ENCODE measurements at regions not wholly inside any gene's neighbourhood (a gene's known extent, or its start where the extent isn't known, plus 50 kb on each side); places are given as distances from the start of the nearest gene placed in this dataset.

DNA sequence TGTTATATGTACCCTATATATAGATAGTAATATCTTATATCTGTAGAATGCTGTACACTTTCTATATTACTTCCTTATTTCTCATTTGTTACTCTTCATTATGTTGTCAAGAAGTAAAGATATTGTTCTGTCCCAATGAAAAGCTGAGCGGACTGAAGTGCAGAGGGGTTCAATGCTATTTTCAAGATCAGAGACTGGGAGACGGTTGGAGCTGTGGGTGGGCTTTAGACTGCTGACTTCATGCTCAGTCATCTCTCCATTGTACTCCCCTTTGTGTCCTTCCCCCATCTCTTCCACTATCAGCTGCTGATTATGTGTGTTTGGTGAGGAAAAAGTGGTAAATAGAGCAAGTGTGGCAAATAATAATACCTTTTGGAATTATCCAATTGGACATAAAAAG lies 532.3 kb upstream of the ZNF608 start:
- DNase-seq (ENCODE audit: low spot score) = no peak

DNA sequence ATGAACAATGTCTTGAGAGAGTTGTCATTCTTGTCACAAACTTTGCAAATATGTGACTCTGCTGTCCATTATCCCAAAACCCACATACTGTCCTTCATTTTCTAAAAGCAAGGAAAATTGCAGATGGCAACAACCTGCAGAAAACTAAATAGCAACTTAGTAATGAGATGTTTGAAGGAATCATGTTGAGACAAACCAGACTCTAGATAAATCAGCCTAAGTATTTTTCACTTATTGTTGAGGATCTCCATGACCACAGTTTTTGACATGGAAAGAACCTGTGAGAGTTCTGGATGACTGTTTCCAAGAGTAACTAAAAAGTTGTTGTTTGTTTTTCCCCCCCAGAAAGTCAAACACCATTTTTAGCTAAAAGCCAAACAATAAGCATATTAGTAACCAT lies 535.2 kb upstream of the ZNF608 start:
- DNase-seq (ENCODE audit: low spot score) = peak; percentile 58

DNA sequence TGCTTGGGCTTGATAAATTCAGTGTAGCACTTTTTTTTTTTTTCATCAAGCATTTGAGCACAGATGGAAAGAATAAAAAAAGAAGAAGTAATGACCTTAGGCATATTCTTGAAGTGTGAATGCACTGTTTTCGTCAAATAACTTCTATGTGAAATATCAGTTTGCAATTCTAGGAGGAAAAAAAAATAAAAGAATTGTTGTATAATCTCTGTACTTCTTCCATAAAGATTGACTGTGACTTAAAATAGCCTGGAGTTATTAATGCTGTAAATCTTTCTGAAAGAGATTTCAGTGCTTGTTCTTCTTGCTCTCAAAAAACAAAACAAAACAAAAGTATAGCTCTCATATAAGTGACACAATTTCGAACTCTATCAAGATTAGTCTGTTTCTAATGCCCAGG lies 536.9 kb upstream of the ZNF608 start:
- DNase-seq (ENCODE audit: low spot score) = peak; percentile 27

DNA sequence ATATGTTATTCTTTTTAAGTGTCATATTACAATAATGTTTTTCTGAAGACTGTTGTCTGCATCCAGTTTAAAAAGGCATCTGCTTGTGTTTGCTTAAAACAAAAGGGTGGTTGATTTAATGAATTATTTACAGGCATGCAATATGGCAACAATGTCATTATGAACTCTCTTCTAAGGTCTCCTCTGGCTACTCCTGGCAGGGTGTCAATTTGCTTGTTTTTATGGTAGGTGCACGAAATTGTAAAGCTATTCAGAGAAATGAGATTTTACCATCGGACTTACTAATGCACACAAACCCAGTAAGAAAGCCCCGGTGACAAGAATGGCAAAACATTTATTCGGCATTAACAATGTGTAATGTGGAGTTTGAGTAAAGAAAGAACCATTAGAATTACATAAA lies 539.8 kb upstream of the ZNF608 start:
- no peak for DNase-seq (ENCODE audit: low spot score)

DNA sequence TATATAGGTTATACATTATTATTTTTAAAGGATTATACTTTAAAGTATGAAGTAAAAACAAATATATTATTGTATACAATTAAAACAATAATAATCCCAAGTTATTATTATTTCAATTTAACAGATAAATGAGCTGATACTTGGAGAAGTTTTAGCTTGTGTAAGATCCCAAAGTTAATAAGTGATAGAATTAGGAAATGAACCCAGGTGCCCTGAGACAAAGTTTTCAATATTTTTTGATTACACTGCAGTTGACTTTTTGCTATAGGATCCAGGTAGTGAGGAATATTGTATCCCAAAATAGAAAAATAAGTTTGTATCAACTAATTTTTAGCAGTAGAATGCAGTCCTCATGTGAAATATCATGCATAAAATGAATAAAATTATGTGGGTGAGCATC lies 543.2 kb upstream of the ZNF608 start:
- no peak for DNase-seq (ENCODE audit: low spot score)

DNA sequence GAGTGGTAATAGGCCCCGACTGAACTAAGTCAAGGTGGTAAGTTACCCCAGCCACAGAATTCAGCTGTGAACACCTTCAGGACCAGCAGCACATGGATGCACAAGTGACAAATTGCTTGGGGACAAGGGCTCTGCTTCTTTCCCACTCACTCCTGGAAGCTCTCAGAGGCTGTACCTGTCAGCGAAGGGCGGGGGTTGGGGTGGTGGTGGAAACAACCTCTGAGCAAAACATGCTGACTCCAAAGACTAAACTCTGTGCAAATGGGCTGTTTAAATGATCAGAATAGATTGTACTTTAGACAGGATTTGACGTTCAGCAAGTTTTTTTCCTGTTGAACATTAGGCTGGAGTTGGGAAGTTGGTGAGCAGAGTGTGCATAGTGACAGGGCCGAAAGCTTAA lies 544.5 kb upstream of the ZNF608 start:
- no peak for DNase-seq (ENCODE audit: low spot score)

DNA sequence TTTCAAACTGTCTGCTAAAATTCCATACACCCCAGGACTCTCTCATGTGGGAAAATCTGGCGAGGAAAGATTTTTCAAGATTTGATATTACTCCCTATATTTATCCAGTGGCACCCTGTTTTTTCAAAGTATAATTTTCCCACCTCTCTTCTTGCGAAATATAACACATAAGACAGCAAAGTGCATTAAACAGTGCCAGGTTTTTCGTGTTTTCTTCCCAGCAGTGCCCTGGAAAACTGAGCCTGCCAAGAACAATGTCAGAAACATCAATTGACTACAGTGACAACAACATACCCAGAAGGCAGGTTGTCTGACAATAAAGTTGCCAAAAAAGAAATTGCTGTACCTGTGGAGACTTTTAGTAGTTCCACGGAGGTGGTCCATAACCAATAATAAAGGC lies 545.0 kb upstream of the ZNF608 start:
- DNase-seq (ENCODE audit: low spot score) = no peak

DNA sequence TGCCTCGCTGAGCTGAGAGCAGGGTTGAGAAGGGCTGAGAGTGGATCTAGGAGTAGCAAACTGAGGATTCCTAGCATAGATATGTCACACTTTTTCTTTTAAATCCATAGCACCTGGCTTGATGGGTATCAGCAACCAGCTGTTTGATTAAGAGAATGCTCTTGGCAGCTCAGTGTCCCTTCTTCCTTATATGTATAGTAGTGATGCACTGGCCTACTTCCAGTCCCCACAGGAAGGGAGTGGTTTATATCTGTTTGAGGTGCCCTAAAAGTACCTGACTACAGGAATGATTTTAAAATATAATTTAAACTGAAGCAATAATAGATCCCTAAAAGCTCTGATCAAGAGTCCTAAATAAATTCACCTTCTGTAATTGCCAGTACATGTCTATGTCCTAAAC lies 546.8 kb upstream of the ZNF608 start:
- DNase-seq (ENCODE audit: low spot score) = no peak

DNA sequence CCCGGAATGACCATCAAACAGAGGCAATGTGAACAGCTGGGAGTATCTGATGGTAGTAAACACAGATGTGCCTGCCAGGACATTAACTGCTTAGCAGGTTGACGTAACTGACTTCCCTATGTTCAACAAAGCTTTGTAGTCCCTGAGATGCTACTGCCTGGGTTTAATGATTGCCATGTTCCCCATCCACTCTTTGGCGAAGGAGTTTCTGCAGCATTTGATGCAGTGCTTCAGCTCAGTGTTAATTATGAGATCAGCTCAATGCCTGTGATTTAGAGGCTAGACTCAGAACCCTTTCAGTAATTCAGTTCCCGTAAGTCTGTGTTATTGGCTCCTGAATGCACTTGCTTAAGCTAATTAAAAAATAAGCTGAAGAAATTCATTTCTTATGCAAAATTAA lies 547.3 kb upstream of the ZNF608 start:
- no peak for DNase-seq (ENCODE audit: low spot score)

DNA sequence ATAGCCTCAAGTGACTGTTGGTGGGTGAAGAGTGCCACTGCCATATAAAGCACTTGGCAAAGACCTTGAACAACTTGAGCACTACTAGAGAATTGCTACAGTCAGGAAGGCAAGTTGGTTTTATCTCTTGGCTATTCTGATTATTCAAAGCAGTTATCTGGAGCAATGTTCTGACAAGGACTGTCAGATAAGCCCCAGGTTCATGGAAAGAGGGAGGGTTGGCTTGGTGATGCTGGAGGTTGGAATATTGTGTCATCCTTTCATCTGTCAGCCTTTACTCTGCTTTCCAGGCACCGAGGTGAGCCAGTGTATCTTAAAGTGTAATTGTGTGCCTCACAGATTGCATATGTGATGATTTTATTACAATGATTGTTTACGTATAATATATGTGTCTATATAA lies 548.4 kb upstream of the ZNF608 start:
- no peak for DNase-seq (ENCODE audit: low spot score)

DNA sequence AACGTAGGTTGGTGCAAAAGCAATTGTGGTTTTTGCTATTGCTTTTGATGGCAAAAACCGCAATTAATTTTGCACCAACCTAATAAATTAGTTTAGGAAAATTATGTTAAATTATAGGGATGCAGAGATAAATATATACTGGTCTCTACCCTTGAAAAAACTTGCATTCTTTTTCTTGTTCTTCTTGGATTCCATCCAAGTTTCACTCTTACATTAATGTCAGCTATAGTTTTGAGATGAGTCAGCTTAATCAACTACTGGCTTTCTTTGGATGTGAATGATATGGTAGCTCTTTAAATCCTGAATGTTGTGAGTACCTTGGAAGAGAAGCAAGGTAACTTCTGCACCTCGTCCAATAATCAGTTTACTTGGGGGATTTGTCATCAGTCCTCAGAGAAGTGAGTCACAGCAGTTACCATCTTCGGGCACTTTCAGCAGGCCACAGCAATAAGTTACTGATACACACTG lies 549.0 kb upstream of the ZNF608 start:
- peak; percentile 32 for DNase-seq (ENCODE audit: low spot score)

DNA sequence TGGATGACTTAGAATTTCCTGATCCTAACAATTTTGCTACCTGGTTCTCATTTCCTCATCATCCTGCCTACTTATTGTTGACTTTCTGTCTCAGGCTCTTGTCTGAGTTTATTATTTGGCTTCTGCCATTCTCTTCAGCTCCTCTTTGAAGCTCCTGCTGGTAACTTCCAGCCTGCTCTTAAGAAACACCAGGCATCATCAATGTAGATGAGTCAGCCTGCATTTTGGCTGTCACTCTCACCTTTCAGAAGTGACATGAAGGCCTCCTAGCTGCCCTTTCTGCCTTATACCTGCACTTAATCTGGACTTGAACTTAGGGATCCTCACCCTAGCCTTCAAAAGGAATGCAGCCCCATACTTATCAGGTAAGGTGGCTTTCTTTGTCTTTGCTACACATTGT lies 551.8 kb upstream of the ZNF608 start:
- no peak for DNase-seq (ENCODE audit: low spot score)

DNA sequence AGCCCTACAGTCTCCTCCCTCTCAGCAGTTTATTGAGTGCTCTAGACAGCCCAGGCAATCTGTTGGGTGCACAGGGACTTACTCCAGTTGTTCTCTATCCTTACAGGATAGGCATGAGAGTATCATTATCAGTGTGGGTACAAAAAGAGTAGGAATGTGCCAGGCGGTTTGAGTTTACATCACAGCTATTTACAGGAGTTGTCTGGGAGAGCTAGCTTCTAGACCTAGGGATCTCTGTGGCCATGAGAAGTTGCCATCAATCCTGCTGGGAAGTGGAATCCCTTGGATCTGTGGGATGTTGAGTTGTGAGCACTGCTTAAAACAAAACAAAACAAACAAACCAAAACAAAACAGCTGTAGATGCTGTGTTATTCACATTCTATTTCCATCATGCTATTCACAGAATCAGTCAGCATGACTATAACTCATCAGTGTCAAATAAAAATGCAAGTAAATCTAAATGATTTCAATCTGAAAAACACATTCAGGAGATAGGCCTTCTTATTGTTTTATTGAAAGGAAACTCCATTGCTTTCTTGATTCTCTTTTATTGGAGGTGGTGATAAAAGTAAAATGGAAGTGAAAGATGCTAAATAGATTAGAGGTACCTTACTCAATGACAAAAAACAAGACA lies 552.4 kb upstream of the ZNF608 start:
- DNase-seq (ENCODE audit: low spot score) = no peak

DNA sequence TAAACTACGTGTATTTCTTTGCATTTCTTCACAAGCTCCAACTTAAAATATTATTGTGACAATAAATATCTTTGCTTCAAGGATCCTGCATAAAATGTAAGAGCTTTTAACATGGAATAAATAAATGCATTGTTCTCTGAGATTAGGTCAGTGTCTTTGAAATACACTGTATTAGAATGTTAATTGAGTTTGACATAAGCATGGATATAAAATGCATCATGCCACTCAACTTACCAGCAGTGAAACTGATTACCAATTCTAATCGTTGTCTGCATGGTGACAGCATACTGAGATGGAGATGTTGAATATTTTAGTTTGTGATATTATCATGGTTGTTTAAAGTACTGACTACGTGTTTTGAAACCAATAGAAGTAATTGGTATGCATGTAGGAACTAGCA lies 555.3 kb upstream of the ZNF608 start:
- DNase-seq (ENCODE audit: low spot score) = no peak

DNA sequence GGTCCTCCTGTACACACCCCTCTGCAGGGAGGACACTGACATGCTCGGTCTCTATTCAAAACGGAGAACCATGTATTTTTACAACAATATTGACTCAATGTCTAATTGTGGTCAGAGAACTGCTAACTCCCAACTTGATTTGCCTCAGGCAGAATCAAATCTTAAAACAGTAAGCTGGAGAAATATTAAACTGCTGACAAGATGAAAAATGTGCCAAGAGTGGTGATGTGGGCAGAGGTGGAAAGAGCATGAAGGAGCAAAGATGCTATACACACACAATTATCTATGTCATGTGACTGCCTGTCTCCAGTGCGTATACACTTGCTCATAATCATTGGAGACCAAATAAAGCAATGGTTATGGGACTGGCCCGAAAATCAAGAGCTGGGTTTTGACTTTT lies 556.1 kb upstream of the ZNF608 start:
- no peak for DNase-seq (ENCODE audit: low spot score)

DNA sequence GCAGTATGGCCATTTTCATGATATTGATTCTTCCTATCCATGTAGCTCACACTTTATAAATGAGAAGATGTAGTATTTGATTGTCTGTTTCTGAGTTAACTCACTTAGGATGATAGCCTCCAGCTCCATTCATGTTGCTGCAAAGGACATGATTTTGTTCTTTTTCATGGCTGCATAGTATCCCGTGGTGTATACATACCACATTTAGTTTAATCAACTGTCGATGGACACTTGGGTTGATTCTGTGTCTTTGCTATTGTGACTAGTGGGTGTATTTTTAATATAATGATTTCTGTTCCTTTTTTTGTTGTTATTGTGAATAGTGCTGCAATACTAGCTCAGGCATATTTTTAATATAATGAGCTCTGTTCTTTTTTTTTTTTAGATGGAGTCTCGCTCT lies 560.3 kb upstream of the ZNF608 start:
- DNase-seq (ENCODE audit: low spot score) = no peak

DNA sequence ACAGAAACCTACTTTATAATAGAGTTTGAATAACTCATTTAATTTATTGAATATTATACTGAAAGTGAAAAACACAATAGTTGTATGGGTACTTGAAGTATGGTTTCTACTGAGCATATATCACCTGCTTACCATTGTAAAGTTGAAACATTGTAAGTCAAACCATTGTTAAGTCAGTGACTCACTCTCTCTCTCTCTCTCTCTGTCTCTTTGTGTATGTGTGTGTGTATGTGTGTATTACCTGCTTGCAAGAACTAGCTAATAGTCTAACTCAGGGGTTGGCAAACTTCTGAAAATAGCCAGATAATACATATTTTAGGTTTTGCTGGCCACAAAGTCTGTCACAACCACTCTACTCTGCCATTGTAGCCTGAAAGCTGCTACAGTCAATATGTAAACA lies 564.3 kb upstream of the ZNF608 start:
- no peak for DNase-seq (ENCODE audit: low spot score)

DNA sequence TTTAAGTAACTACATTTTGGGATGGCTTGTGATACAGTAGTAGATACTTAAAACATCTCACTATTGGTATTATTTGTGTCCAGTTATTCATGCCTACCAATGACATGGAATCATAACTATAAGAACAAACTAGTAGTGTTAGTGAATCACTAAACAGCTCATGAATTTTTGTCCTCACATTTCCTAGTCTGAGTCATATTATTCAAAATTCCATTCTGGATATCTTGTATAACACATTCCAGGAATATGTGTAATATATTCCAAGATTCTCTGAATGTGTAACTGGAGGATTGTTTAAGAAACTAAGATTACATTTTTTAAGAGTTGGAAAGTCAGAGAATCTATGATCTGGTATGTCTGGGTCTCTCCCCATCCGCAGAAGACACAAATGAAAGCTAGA lies 565.3 kb upstream of the ZNF608 start:
- DNase-seq (ENCODE audit: low spot score) = peak; percentile 67

DNA sequence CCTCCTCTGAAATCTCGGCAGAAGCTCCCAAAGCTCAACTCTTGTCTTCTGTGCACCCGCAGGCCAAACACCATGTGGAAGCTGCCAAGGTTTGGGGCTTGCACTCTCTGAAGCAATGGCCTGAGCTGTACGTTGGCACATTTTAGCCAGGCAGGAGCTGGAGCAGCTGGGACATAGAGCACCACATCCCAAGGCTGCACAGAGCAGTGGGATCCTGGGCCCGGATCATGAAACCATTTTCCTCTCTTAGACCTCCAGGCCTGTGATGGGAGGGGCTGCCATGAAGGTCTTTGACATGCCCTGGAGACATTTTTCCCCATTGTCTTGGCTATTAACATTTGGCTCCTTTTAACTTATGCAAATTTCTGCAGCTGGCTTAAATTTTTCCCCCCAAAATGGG lies 567.1 kb upstream of the ZNF608 start:
- no peak for DNase-seq (ENCODE audit: low spot score)

DNA sequence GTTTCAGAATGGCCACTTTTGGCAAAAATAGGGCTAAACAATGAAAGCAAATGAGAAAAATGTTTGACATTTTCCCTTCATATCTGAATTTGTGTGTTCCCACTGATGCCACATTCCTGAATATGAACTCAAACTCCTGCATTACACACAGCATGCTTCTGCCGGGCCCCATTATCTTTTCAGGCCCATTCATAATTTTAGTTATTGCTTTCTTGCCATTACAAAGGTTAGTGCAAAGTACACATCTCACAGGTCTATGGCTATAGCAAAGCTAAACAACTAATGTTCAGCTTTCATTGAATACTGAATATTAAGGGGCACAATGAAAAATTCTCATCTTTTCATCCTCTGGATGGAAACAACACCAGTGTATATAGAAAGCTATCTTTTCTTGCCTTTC lies 568.9 kb upstream of the ZNF608 start:
- DNase-seq (ENCODE audit: low spot score) = no peak

DNA sequence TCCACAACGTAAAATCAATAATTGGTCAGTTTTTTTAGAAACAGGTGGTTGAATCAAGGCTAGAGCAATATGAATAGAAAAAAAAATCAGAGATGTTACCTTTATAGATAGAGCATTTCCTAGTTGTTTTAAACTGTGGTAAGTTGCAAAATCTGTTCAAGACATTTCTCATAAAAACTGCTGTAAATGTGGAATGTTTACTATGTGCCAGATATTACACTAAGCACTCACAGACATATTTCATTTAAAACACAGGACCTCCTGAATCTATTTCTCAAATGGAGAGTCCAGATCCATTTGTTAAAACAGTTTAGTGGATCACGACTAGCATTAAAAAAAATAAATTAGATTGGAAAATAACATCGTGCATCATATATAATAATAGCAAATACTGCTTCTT lies 570.0 kb upstream of the ZNF608 start:
- peak; percentile 59 for DNase-seq (ENCODE audit: low spot score)

DNA sequence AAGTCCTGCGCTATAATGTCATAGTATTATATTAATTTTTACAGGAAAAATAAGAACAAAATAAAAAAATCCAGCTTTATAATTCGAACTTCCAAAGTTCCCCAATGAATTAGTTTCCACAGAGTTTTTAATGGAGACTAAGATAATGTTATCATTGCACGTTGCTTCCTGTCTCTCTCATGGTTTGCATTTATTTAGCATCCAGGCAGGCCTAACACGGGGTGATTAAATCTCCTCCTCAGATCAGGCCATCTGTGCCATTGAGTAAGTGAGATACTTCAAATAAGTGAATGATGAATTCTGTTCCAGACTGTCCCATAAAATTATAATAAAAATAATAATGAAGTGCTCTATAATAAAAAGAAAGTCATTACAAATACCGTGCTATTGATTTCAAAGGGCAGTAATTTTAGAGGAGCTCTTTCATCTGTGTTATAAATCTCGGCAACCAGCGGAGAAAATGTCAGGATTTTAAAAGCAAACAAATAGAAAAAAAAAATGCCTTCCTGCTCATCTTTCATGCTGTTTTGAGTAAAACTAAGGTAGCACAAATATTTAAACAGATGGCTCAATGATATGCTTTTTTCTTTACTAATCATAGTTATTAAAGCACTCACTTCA lies 570.6 kb upstream of the ZNF608 start:
- no peak for DNase-seq (ENCODE audit: low spot score)

DNA sequence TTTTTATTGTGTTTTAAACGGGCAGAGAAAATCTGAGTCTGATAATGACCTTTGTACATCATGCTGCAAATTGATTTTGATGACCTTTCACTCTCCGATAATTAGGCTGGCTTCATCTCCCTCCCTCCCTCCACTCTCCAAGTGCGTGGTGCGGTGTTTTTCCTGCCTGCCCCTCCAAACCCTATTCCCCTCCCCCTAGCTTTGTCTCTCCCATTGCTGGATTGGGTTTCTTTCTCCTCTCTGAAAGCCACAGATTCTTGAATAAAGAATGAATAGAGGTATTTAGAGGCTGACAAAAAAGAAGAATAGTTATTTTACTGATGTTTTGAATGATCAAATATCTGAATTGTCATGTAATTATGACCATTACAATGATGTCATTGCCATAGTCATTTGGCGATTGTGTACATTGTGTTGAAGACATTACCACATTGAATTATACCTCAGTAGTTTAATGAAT lies 571.1 kb upstream of the ZNF608 start:
- DNase-seq (ENCODE audit: low spot score) = no peak

DNA sequence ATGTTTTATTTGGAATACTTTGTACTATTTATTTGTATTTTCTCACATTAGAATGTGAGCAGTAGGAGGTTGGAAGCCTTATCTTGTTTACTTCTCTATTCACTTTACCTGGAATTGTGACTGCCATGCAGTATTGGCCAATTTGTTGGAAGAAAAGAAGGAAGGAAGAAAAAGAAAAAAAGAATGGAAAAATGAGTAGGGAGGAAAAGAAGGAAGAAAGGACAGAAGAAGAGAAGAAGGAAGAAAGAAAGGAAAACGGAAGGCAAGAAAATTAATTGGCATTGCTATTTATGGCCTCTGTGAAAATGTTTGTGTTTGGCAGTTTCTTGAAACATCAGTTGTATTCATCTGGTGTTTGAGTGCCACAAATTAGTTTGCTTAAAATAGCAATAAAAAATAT lies 575.2 kb upstream of the ZNF608 start:
- no peak for DNase-seq (ENCODE audit: low spot score)

Measured in umbilical cord (tissue), 1 donor.